IMR-90 (cell line): ENCODE measurements at regions not wholly inside any gene's neighbourhood (a gene's known extent, or its start where the extent isn't known, plus 50 kb on each side); places are given as distances from the start of the nearest gene placed in this dataset.

Source experiments
- ATAC-seq: fragments of 200-7000 bp; cut with Tn5 transposase; 2 replicates; pipeline ENCODE4 v1.9.1; 2020; ENCODE audit warnings: low read depth, mild to moderate bottlenecking, moderate library complexity
- BruUV-seq: library from RNA; stranded (reverse); fragments of 400-500 nt; replicated peaks from 2 replicates; lab custom pipeline; 2021; lab: Mats Ljungman, UMichigan
- CTCF ChIA-PET: fragments of 300-600 bp; formaldehyde crosslinking; extraction: SDS; loops from one replicate; lab custom pipeline; 2021; ENCODE audit warnings: antibody characterized with exemption; lab: Yijun Ruan, JAX
- POLR2A ChIA-PET: fragments of 300-600 bp; sonication (Branson Sonifier 250); formaldehyde crosslinking; loops from one replicate; lab custom pipeline; 2022; ENCODE audit warnings: antibody characterized with exemption; ENCODE audit not compliant: unreplicated experiment; lab: Charles Lee
- DNase-seq: peaks from one replicate; pipeline ENCODE4 v3.0.0; 2013
- H2AFZ ChIP-seq: replicated peaks from 2 replicates; pipeline ENCODE3; 2013; ENCODE audit warnings: low read length, mild to moderate bottlenecking; ENCODE audit not compliant: poor library complexity
- H2AK5ac ChIP-seq: 2 replicates; pipeline ENCODE4 v1.6.1; 2013; ENCODE audit warnings: low read depth, low read length, inconsistent platforms
- H2AK9ac ChIP-seq: replicated peaks from 2 replicates; pipeline ENCODE3; 2013; ENCODE audit warnings: mild to moderate bottlenecking, low read depth, low read length, moderate library complexity; ENCODE audit not compliant: poor library complexity
- H2BK120ac ChIP-seq: 2 replicates; pipeline ENCODE4 v1.6.1; 2013; ENCODE audit warnings: low read depth, low read length, inconsistent platforms
- H2BK15ac ChIP-seq: 3 replicates; pipeline ENCODE4 v1.6.1; 2013; ENCODE audit warnings: low read depth, low read length, inconsistent platforms
- H2BK20ac ChIP-seq: 2 replicates; pipeline ENCODE4 v1.6.1; 2013; ENCODE audit warnings: low read depth, mild to moderate bottlenecking, inconsistent platforms, low read length, moderate library complexity
- H2BK5ac ChIP-seq: 2 replicates; pipeline ENCODE4 v1.6.1; 2013; ENCODE audit warnings: mild to moderate bottlenecking, low read depth, low read length, inconsistent platforms; ENCODE audit not compliant: poor library complexity, severe bottlenecking
- H3K14ac ChIP-seq: replicated peaks from 2 replicates; pipeline ENCODE4 v1.6.1; 2013; ENCODE audit warnings: low read depth, low read length, inconsistent platforms
- H3K18ac ChIP-seq: 2 replicates; pipeline ENCODE4 v1.6.1; 2013; ENCODE audit warnings: low read depth, low read length, control low read depth
- H3K23ac ChIP-seq: 2 replicates; pipeline ENCODE4 v1.6.1; 2013; ENCODE audit warnings: low read depth, low read length, inconsistent platforms
- H3K27ac ChIP-seq: 2 replicates; pipeline ENCODE4 v1.5.1; 2013; ENCODE audit warnings: mild to moderate bottlenecking, control low read depth, low read length; ENCODE audit not compliant: insufficient read depth
- H3K27me3 ChIP-seq: 2 replicates; pipeline ENCODE4 v1.6.1; 2013; ENCODE audit warnings: low read length; ENCODE audit not compliant: control insufficient read depth, insufficient read depth
- H3K36me3 ChIP-seq: 2 replicates; pipeline ENCODE4 v1.6.1; 2013; ENCODE audit warnings: low read length, mixed read lengths; ENCODE audit not compliant: control insufficient read depth, insufficient read depth
- H3K4ac ChIP-seq: 2 replicates; pipeline ENCODE4 v1.6.1; 2013; ENCODE audit warnings: low read depth, low read length, inconsistent platforms
- H3K4me1 ChIP-seq: 2 replicates; pipeline ENCODE4 v1.6.1; 2013; ENCODE audit warnings: low read length, mixed read lengths; ENCODE audit not compliant: control insufficient read depth, insufficient read depth
- H3K4me2 ChIP-seq: 2 replicates; pipeline ENCODE4 v1.6.1; 2013; ENCODE audit warnings: low read depth, mild to moderate bottlenecking, control low read depth, low read length, moderate library complexity
- H3K4me3 ChIP-seq: 2 replicates; pipeline ENCODE4 v1.5.1; 2013; ENCODE audit warnings: low read depth, mild to moderate bottlenecking, control low read depth, low read length, moderate library complexity; ENCODE audit not compliant: insufficient read depth
- H3K56ac ChIP-seq: 2 replicates; pipeline ENCODE4 v1.6.1; 2013; ENCODE audit warnings: low read length, inconsistent platforms; ENCODE audit not compliant: insufficient read depth; ENCODE audit errors: extremely low read depth
- H3K79me1 ChIP-seq, 2 experiments: 2 replicates each; pipeline ENCODE4 v1.6.1; 2013; ENCODE audit warnings: low read length in 2 of 2, inconsistent platforms in 1 of 2, low read depth in 1 of 2
- H3K9ac ChIP-seq: 2 replicates; pipeline ENCODE4 v1.6.1; 2013; ENCODE audit warnings: low read depth, low read length, control low read depth
- H3K9me1 ChIP-seq: 2 replicates; pipeline ENCODE4 v1.6.1; 2013; ENCODE audit warnings: low read length, inconsistent platforms; ENCODE audit not compliant: insufficient read depth
- H3K9me3 ChIP-seq: 2 replicates; pipeline ENCODE4 v1.6.1; 2013; ENCODE audit warnings: low read length; ENCODE audit not compliant: control insufficient read depth, insufficient read depth
- H4K20me1 ChIP-seq: 2 replicates; pipeline ENCODE4 v1.6.1; 2013; ENCODE audit warnings: low read length, inconsistent platforms; ENCODE audit not compliant: insufficient read depth
- H4K5ac ChIP-seq: 2 replicates; pipeline ENCODE4 v1.6.1; 2013; ENCODE audit warnings: mild to moderate bottlenecking, low read depth, low read length, control low read depth
- H4K8ac ChIP-seq, 2 experiments: 2 replicates each; pipeline ENCODE4 v1.6.1; 2013; ENCODE audit warnings: low read depth in 2 of 2, low read length in 2 of 2, control low read depth in 1 of 2, inconsistent platforms in 1 of 2
- H4K91ac ChIP-seq: 2 replicates; pipeline ENCODE4 v1.6.1; 2013; ENCODE audit warnings: low read depth, low read length, inconsistent platforms; ENCODE audit not compliant: insufficient read depth
- BHLHE40 ChIP-seq: fragments of 150-350 bp; IDR thresholded peaks from 2 replicates; pipeline ENCODE4 v1.6.1; 2016; ENCODE audit warnings: mild to moderate bottlenecking, low read depth, low read length
- CEBPB ChIP-seq: IDR thresholded peaks from 2 replicates; pipeline ENCODE4 v1.6.1; 2012; ENCODE audit warnings: low read depth, low read length, improper control_type of control experiment
- CHD1 ChIP-seq: IDR thresholded peaks from 2 replicates; pipeline ENCODE4 v1.6.1; 2012; ENCODE audit warnings: low read depth, low read length, improper control_type of control experiment
- ELK1 ChIP-seq: fragments of 150-350 bp; IDR thresholded peaks from 2 replicates; pipeline ENCODE4 v1.6.1; 2016; ENCODE audit warnings: low read depth, mild to moderate bottlenecking, low read length, moderate library complexity, borderline replicate concordance
- FOS ChIP-seq: fragments of 150-350 bp; IDR thresholded peaks from 2 replicates; pipeline ENCODE4 v1.6.1; 2016; ENCODE audit warnings: low read depth, low read length
- MAFK ChIP-seq: IDR thresholded peaks from 2 replicates; pipeline ENCODE4 v1.6.1; 2012; ENCODE audit warnings: low read depth, low read length, improper control_type of control experiment
- MAZ ChIP-seq: IDR thresholded peaks from 2 replicates; pipeline ENCODE4 v1.6.1; 2012; ENCODE audit warnings: low read depth, mild to moderate bottlenecking, low read length, improper control_type of control experiment, moderate library complexity, borderline replicate concordance
- MXI1 ChIP-seq: IDR thresholded peaks from 2 replicates; pipeline ENCODE4 v1.6.1; 2012; ENCODE audit warnings: low read depth, mild to moderate bottlenecking, low read length, moderate library complexity, borderline replicate concordance
- NFE2L2 ChIP-seq: fragments of 150-350 bp; IDR thresholded peaks from 2 replicates; pipeline ENCODE4 v1.6.1; 2016; ENCODE audit warnings: low read depth, mild to moderate bottlenecking, low read length
- POLR2A ChIP-seq: IDR thresholded peaks from 2 replicates; pipeline ENCODE4 v1.6.1; 2012; ENCODE audit warnings: mild to moderate bottlenecking, low read depth, low read length
- RAD21 ChIP-seq: IDR thresholded peaks from 2 replicates; pipeline ENCODE4 v1.6.1; 2012; ENCODE audit warnings: low read length, improper control_type of control experiment
- RCOR1 ChIP-seq: IDR thresholded peaks from 2 replicates; pipeline ENCODE4 v1.6.1; 2012; ENCODE audit warnings: mild to moderate bottlenecking, low read length, improper control_type of control experiment; ENCODE audit not compliant: insufficient replicate concordance
- RFX5 ChIP-seq: IDR thresholded peaks from 2 replicates; pipeline ENCODE4 v1.8.0; 2012; ENCODE audit warnings: low read depth, mild to moderate bottlenecking, low read length, moderate library complexity
- SMC3 ChIP-seq: fragments of 150-350 bp; IDR thresholded peaks from 2 replicates; pipeline ENCODE4 v1.6.1; 2016; ENCODE audit warnings: low read depth, mild to moderate bottlenecking, antibody characterized with exemption, low read length, moderate library complexity
- USF2 ChIP-seq: fragments of 150-350 bp; IDR thresholded peaks from 2 replicates; pipeline ENCODE4 v1.6.1; 2017; ENCODE audit warnings: mild to moderate bottlenecking, antibody characterized with exemption, low read length, low read depth
- WGBS, 2 experiments: methylation state at CpG; one replicate each; pipeline versions ENCODE4 v1.1.5 to v1.1.7; 2013; ENCODE audit warnings: missing lambda C conversion rate in 2 of 2; ENCODE audit not compliant: insufficient read length in 1 of 2; ENCODE audit errors: extremely low coverage in 2 of 2; 5-methylcytosine and 5-hydroxymethylcytosine counted together
- dilution Hi-C: fragments of 300-500 bp; cut with HindIII; formaldehyde crosslinking; loops from one replicate; pipeline ENCODE4 v1.14.3; 2018; ENCODE audit warnings: low sequenced_read_pairs; ENCODE audit not compliant: unreplicated experiment
- in situ Hi-C: fragments of 300-500 bp; cut with MboI; formaldehyde crosslinking; loops from 3 replicates; pipeline ENCODE4 v1.14.3; 2019; ENCODE audit warnings: low sequenced_read_pairs, inconsistent platforms, mixed read lengths
- intact Hi-C: fragments of 100-400 bp; cut with micrococcal nuclease; formaldehyde crosslinking; loops from 2 replicates; pipeline ENCODE4 v1.10.0; 2022
- TF ChIP-seq, protein P1 (sequence below): conservative IDR thresholded peaks from 2 replicates; pipeline ENCODE4 v1.5.1; 2012; ENCODE audit warnings: mild to moderate bottlenecking, low read depth, low read length, improper control_type of control experiment

GRCh38 chr6:48986845-48987244 lies 476.2 kb downstream of the MMUT start:
- ChIA-PET CTCF (no interaction called here), POLR2A (no interaction called here)
- WGBS, 2 experiments, result 96% methylated on average over 2 of the region's 4 CpGs; no CpG with 5 or more reads in 1 of the 2 experiments

More at GRCh38 chr6:48986845-48987244, 476.2 kb downstream of the MMUT start:
- TF ChIP-seq, protein P1, sequence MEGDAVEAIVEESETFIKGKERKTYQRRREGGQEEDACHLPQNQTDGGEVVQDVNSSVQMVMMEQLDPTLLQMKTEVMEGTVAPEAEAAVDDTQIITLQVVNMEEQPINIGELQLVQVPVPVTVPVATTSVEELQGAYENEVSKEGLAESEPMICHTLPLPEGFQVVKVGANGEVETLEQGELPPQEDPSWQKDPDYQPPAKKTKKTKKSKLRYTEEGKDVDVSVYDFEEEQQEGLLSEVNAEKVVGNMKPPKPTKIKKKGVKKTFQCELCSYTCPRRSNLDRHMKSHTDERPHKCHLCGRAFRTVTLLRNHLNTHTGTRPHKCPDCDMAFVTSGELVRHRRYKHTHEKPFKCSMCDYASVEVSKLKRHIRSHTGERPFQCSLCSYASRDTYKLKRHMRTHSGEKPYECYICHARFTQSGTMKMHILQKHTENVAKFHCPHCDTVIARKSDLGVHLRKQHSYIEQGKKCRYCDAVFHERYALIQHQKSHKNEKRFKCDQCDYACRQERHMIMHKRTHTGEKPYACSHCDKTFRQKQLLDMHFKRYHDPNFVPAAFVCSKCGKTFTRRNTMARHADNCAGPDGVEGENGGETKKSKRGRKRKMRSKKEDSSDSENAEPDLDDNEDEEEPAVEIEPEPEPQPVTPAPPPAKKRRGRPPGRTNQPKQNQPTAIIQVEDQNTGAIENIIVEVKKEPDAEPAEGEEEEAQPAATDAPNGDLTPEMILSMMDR, result no peak
- TF ChIP-seq USF2 (no peak), RFX5 (no peak), ELK1 (no peak), RAD21 (no peak), POLR2A (no peak), RCOR1 (no peak), CEBPB (no peak), MXI1 (no peak), BHLHE40 (no peak), SMC3 (no peak), FOS (no peak), CHD1 (no peak), MAFK (no peak), MAZ (no peak), NFE2L2 (no peak)
- Histone ChIP-seq H3K9me1 (no peaks in the 10 kb centered on the region), H4K20me1 (no peaks in the 10 kb centered on the region), H3K18ac (no peak overlapping the region), H4K5ac (no peak overlapping the region), H3K4me3 (no peak overlapping the region), H2BK120ac (peak overlapping the region; percentile 3; the same call in 1 of the 2 replicates), H3K27ac (no peak overlapping the region), H3K9ac (no peak overlapping the region), H3K23ac (no peak overlapping the region), H3K4me2 (no peak overlapping the region), H2BK5ac (no peak overlapping the region), H3K9me3 (0 out of 2 replicates have a peak, but pooled peaks cover 3% of the 10 kb centered on the region), H4K8ac (no peak overlapping the region), H3K4ac (no peak overlapping the region), H3K56ac (0 out of 2 replicates have a peak overlapping the region, but pooled peaks have one; percentile 15), H2AK5ac (no peak overlapping the region), H3K14ac (no peak overlapping the region), H2AFZ (no peak overlapping the region), H3K79me1 (no peaks in the 10 kb centered on the region), H3K4me1 (peaks cover 2% of the 10 kb centered on the region; the same call in 1 of the 2 replicates), H2BK20ac (no peak overlapping the region; the same call in 1 of the 2 replicates), H3K27me3 (no peaks in the 10 kb centered on the region), H2AK9ac (no peak overlapping the region), H2BK15ac (no peak overlapping the region; the same call in 2 of the 3 replicates), H4K91ac (no peak overlapping the region), H3K36me3 (no peaks in the 10 kb centered on the region)
- BruUV-seq, result no TSS peak
- DNase-seq (no peak), ATAC-seq (no peak)
- dilution Hi-C loops (no loop called here), intact Hi-C loops (no loop called here), in situ Hi-C loops (no loop called here)
